Endothelial cell of umbilical vein (primary cell): ENCODE measurements at regions not wholly inside any gene's neighbourhood (a gene's known extent, or its start where the extent isn't known, plus 50 kb on each side); places are given as distances from the start of the nearest gene placed in this dataset.

ENCODE experiments used
- BruUV-seq: library from RNA; stranded (reverse); fragments of 400-500 nt; replicated peaks from 2 replicates; lab custom pipeline; 2021; lab: Mats Ljungman, UMichigan
- CTCF ChIA-PET: fragments of 300-600, 350-600 bp; sonication (Branson Sonifier 250); formaldehyde crosslinking; loops from one replicate; lab custom pipeline; 2021; ENCODE audit warnings: antibody characterized with exemption, inconsistent platforms; lab: Charles Lee
- POLR2A ChIA-PET: fragments of 300-600, 350-600 bp; sonication (Branson Sonifier 250); formaldehyde crosslinking; loops from one replicate; lab custom pipeline; 2021; ENCODE audit warnings: antibody characterized with exemption, inconsistent platforms; lab: Charles Lee
- DNase-seq: peaks from one replicate; pipeline ENCODE4 v3.0.0-alpha.2; 2011; ENCODE audit warnings: low read depth, low spot score
- FAIRE-seq: peaks from 2 replicates; lab custom pipeline; 2011; peaks lifted over from hg19 to GRCh38; lab: Jason Lieb, UNC
- H2AFZ ChIP-seq: 2 replicates; pipeline ENCODE4 v1.6.0; 2012; ENCODE audit warnings: low read depth, low read length, control low read depth, inconsistent platforms
- H3K27ac ChIP-seq: 2 replicates; pipeline ENCODE4 v1.5.1; 2011; ENCODE audit warnings: low read depth, mild to moderate bottlenecking, control low read depth, low read length, moderate library complexity; ENCODE audit not compliant: insufficient read depth
- H3K27me3 ChIP-seq, 2 experiments: 2 replicates each; pipeline versions ENCODE4 v1.6.0 to v1.6.1; 2011; ENCODE audit warnings: low read length in 2 of 2, mixed read lengths in 1 of 2; ENCODE audit not compliant: control insufficient read depth in 2 of 2, insufficient read depth in 2 of 2
- H3K36me3 ChIP-seq, 2 experiments: 2 replicates in 1 of 2; 3 replicates in 1 of 2; pipeline ENCODE4 v1.5.1; 2011; ENCODE audit warnings: low read length in 2 of 2, mild to moderate bottlenecking in 1 of 2, moderate library complexity in 1 of 2; ENCODE audit not compliant: control insufficient read depth in 2 of 2, insufficient read depth in 2 of 2; ENCODE audit errors: extremely low read depth in 1 of 2
- H3K4me1 ChIP-seq: 3 replicates; pipeline ENCODE4 v1.5.1; 2011; ENCODE audit warnings: mild to moderate bottlenecking, low read length; ENCODE audit not compliant: control insufficient read depth, insufficient read depth; ENCODE audit errors: extremely low read depth
- H3K4me2 ChIP-seq: 2 replicates; pipeline ENCODE4 v1.6.1; 2011; ENCODE audit warnings: low read length, control low read depth, mixed read lengths; ENCODE audit not compliant: insufficient read depth
- H3K4me3 ChIP-seq, 3 experiments: fragments of 200-600 bp in 1 of 3; sonication (generic), shearing (Covaris generic) in 1 of 3; replicated peaks in 1 of 3; 2 replicates each; pipeline ENCODE4 v1.5.1; 2011 to 2016; ENCODE audit warnings: control low read depth in 3 of 3, low read length in 3 of 3, mild to moderate bottlenecking in 2 of 3, inconsistent platforms in 1 of 3, low read depth in 1 of 3, moderate library complexity in 1 of 3; ENCODE audit not compliant: insufficient read depth in 1 of 3
- H3K79me2 ChIP-seq: 2 replicates; pipeline ENCODE4 v1.6.0; 2012; ENCODE audit warnings: low read length, inconsistent platforms; ENCODE audit not compliant: control insufficient read depth, insufficient read depth
- H3K9ac ChIP-seq: replicated peaks from 2 replicates; pipeline ENCODE3; 2011; ENCODE audit warnings: low read length, control low read depth; ENCODE audit not compliant: insufficient read depth; ENCODE audit errors: extremely low read depth
- H3K9me1 ChIP-seq: replicated peaks from 3 replicates; pipeline ENCODE4 v1.6.0; 2011; ENCODE audit warnings: mild to moderate bottlenecking, low read length; ENCODE audit not compliant: control insufficient read depth, insufficient read depth; ENCODE audit errors: extremely low read depth
- H3K9me3 ChIP-seq: replicated peaks from 2 replicates; pipeline ENCODE4 v1.5.1; 2012; ENCODE audit warnings: low read length, inconsistent platforms; ENCODE audit not compliant: control insufficient read depth, insufficient read depth
- H4K20me1 ChIP-seq: replicated peaks from 2 replicates; pipeline ENCODE3; 2011; ENCODE audit warnings: mild to moderate bottlenecking, low read length; ENCODE audit not compliant: control insufficient read depth, insufficient read depth; ENCODE audit errors: extremely low read depth
- EZH2 ChIP-seq: IDR thresholded peaks from 2 replicates; pipeline ENCODE4 v1.6.1; 2012; ENCODE audit warnings: borderline replicate concordance, low read depth, mild to moderate bottlenecking, moderate library complexity, low read length, inconsistent platforms; ENCODE audit not compliant: severe bottlenecking
- FOS ChIP-seq: IDR thresholded peaks from 2 replicates; pipeline ENCODE4 v1.6.1; 2011; ENCODE audit warnings: mild to moderate bottlenecking, low read length, moderate library complexity, borderline replicate concordance; ENCODE audit not compliant: insufficient read depth
- JUN ChIP-seq: IDR thresholded peaks from 2 replicates; pipeline ENCODE4 v1.6.1; 2011; ENCODE audit warnings: borderline replicate concordance, low read depth; ENCODE audit not compliant: insufficient read length, insufficient read depth
- MAX ChIP-seq: IDR thresholded peaks from 2 replicates; pipeline ENCODE4 v1.6.1; 2011; ENCODE audit not compliant: insufficient read depth, insufficient read length
- MYC ChIP-seq: IDR thresholded peaks from one replicate; pipeline ENCODE4 v1.6.1; 2011; ENCODE audit warnings: mild to moderate bottlenecking, low read depth, low read length
- POLR2AphosphoS5 ChIP-seq: IDR thresholded peaks from 2 replicates; pipeline ENCODE4 v1.6.1; 2012; ENCODE audit warnings: low read depth, mild to moderate bottlenecking, control low read depth, low read length, moderate library complexity; ENCODE audit not compliant: insufficient read depth
- dilution Hi-C: fragments of 300-500 bp; cut with MboI; formaldehyde crosslinking; loops from one replicate; pipeline ENCODE4 v1.15.0; 2019; ENCODE audit warnings: low sequenced_read_pairs; ENCODE audit not compliant: extremely low pct_ligation_motif_present
- intact Hi-C: fragments of 100-400 bp; cut with micrococcal nuclease; formaldehyde crosslinking; loops from one replicate; pipeline ENCODE4 v1.10.0; 2022
- TF ChIP-seq, protein P1 (sequence below), 2 donors: IDR thresholded peaks; 1 replicate in 1 of 2; 2 replicates in 1 of 2; pipeline ENCODE4 v1.5.1; 2011; ENCODE audit warnings: low read length in 2 of 2, mild to moderate bottlenecking in 2 of 2, moderate library complexity in 2 of 2, control low read depth in 1 of 2, inconsistent platforms in 1 of 2, low read depth in 1 of 2; ENCODE audit not compliant: insufficient read depth in 1 of 2; ENCODE audit errors: extremely low read depth in 1 of 2

- Histone ChIP-seq H3K79me2 (no peaks in the 10 kb centered on the region), H3K27me3 (no peaks in the 10 kb centered on the region), H3K36me3 (no peaks in the 10 kb centered on the region), H3K4me1 (no peaks in the 10 kb centered on the region), H3K4me3 (no peak overlapping the region), H2AFZ (no peak overlapping the region), H3K9me3 (no peaks in the 10 kb centered on the region), H3K9me1 (no peaks in the 10 kb centered on the region), H3K27ac (no peak overlapping the region), H3K9ac (no peak overlapping the region), H4K20me1 (no peaks in the 10 kb centered on the region), H3K4me2 (no peak overlapping the region)
- ChIA-PET CTCF (no interaction called here), POLR2A (no interaction called here)
- intact Hi-C loops, result no loop called here
- BruUV-seq, result no TSS peak
- no peak for TF ChIP-seq POLR2AphosphoS5
- no peak for TF ChIP-seq MYC
- no peak for TF ChIP-seq FOS
- TF ChIP-seq JUN, result no peak
- TF ChIP-seq MAX, result no peak
- TF ChIP-seq EZH2, result no peak
- TF ChIP-seq, protein P1, sequence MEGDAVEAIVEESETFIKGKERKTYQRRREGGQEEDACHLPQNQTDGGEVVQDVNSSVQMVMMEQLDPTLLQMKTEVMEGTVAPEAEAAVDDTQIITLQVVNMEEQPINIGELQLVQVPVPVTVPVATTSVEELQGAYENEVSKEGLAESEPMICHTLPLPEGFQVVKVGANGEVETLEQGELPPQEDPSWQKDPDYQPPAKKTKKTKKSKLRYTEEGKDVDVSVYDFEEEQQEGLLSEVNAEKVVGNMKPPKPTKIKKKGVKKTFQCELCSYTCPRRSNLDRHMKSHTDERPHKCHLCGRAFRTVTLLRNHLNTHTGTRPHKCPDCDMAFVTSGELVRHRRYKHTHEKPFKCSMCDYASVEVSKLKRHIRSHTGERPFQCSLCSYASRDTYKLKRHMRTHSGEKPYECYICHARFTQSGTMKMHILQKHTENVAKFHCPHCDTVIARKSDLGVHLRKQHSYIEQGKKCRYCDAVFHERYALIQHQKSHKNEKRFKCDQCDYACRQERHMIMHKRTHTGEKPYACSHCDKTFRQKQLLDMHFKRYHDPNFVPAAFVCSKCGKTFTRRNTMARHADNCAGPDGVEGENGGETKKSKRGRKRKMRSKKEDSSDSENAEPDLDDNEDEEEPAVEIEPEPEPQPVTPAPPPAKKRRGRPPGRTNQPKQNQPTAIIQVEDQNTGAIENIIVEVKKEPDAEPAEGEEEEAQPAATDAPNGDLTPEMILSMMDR (IDR thresholded peaks at IDR 0.05; ENCODE audit: extremely low read depth in 1 of 2, insufficient read depth in 1 of 2, low read depth in 1 of 2, low read length in 2 of 2), result no peak
- dilution Hi-C loops, result no loop called here
- no peak for FAIRE-seq
- no peak for DNase-seq
Observed at GRCh38 chr10:44662051-44662450, 249.1 kb upstream of the TMEM72 start.
